GM10248 (cell line): ENCODE measurements at regions not wholly inside any gene's neighbourhood (a gene's known extent, or its start where the extent isn't known, plus 50 kb on each side); places are given as distances from the start of the nearest gene placed in this dataset.

Experiments used
- CTCF ChIA-PET: fragments of 300-600 bp; sonication (Branson Sonifier 250); formaldehyde crosslinking; extraction: SDS; loops from one replicate; lab custom pipeline; 2021; ENCODE audit warnings: antibody characterized with exemption; lab: Yijun Ruan, JAX
- POLR2A ChIA-PET: fragments of 350-650 bp; sonication (Branson Sonifier 250); formaldehyde crosslinking; extraction: SDS; loops from one replicate; lab custom pipeline; 2020; ENCODE audit warnings: antibody characterized with exemption; lab: Yijun Ruan, JAX
- DNase-seq: peaks from one replicate; pipeline ENCODE4 v3.0.0; 2012; ENCODE audit errors: extremely low spot score
- CTCF ChIP-seq: IDR thresholded peaks from 2 replicates; pipeline ENCODE4 v1.5.1; 2012; ENCODE audit warnings: mild to moderate bottlenecking, low read depth; ENCODE audit errors: extremely low read depth, missing control alignments, control extremely low read depth

GRCh38 chr10:128943111-128943510 lies 523.9 kb upstream of the MGMT start:
- ChIA-PET CTCF (no interaction called here), POLR2A (no interaction called here)
- DNase-seq: no peak
- TF ChIP-seq CTCF: no peak

GRCh38 chr10:128945398-128945797 lies 521.6 kb upstream of the MGMT start:
- ChIA-PET CTCF (no interaction called here), POLR2A (no interaction called here)
- no peak for DNase-seq
- no peak for TF ChIP-seq CTCF

- ChIA-PET POLR2A (no interaction called here), CTCF (no interaction called here)
- no peak for DNase-seq
- no peak for TF ChIP-seq CTCF
Measured at GRCh38 chr10:128950159-128950915, 516.7 kb upstream of the MGMT start.

GRCh38 chr10:128950916-128951275 lies 516.1 kb upstream of the MGMT start:
- CTCF ChIA-PET: no interaction called here
- TF ChIP-seq CTCF: no peak
- no peak for DNase-seq
- POLR2A ChIA-PET: no interaction called here

- no peak for TF ChIP-seq CTCF
- no peak for DNase-seq
- CTCF ChIA-PET: no interaction called here
- POLR2A ChIA-PET: no interaction called here
Measured at GRCh38 chr10:128952856-128953255, 514.2 kb upstream of the MGMT start.

GRCh38 chr10:128956149-128956548 lies 510.9 kb upstream of the MGMT start:
- ChIA-PET POLR2A (no interaction called here), CTCF (no interaction called here)
- DNase-seq: no peak
- no peak for TF ChIP-seq CTCF
